ENCODE measurements at regions not wholly inside any gene's neighbourhood (a gene's known extent, or its start where the extent isn't known, plus 50 kb on each side); places are given as distances from the start of the nearest gene placed in this dataset.

GRCh38 chr16:51559901-51560300, 408.8 kb upstream of the SALL1 start:
- Histone ChIP-seq H3K27me3 (ENCODE audit: insufficient read depth, low read length) (no peaks in the 10 kb centered on the region), H3K79me2 (ENCODE audit: control insufficient read depth, insufficient read depth, low read length, unreplicated experiment) (no peaks in the 10 kb centered on the region), H3K27ac (ENCODE audit: low read depth, low read length) (no peak overlapping the region), H3K4me1 (ENCODE audit: control insufficient read depth, insufficient read depth, low read length, unreplicated experiment) (peaks cover 12% of the 10 kb centered on the region), H3K36me3 (ENCODE audit: insufficient read depth, low read length) (no peaks in the 10 kb centered on the region), H3K4me3 (ENCODE audit: low read depth, low read length) (no peak overlapping the region), H2AFZ (ENCODE audit: low read length, unreplicated experiment) (no peak overlapping the region)

- Histone ChIP-seq H3K27ac (ENCODE audit: low read depth, low read length) (peak overlapping the region; percentile 86), H2AFZ (ENCODE audit: low read length, unreplicated experiment) (peak overlapping the region; percentile 37)
Observed at GRCh38 chr16:51557670-51558069, 406.6 kb upstream of the SALL1 start.

GRCh38 chr16:51556694-51557340, 405.7 kb upstream of the SALL1 start:
- Histone ChIP-seq H2AFZ (ENCODE audit: low read length, unreplicated experiment) (peak overlapping the region; percentile 31), H3K27ac (ENCODE audit: low read depth, low read length) (peak overlapping the region; percentile 86)

More at GRCh38 chr16:51557670-51558069, 406.6 kb upstream of the SALL1 start:
- Histone ChIP-seq H3K27me3 (ENCODE audit: insufficient read depth, low read length) (no peaks in the 10 kb centered on the region), H3K36me3 (ENCODE audit: insufficient read depth, low read length) (no peaks in the 10 kb centered on the region), H3K79me2 (ENCODE audit: control insufficient read depth, insufficient read depth, low read length, unreplicated experiment) (no peaks in the 10 kb centered on the region), H3K4me3 (ENCODE audit: low read depth, low read length) (no peak overlapping the region), H3K4me1 (ENCODE audit: control insufficient read depth, insufficient read depth, low read length, unreplicated experiment) (peaks cover 12% of the 10 kb centered on the region)

GRCh38 chr16:51553910-51554309, 402.8 kb upstream of the SALL1 start:
- H3K36me3 ChIP-seq (ENCODE audit: insufficient read depth, low read length): no peaks in the 10 kb centered on the region
- no peaks in the 10 kb centered on the region for H3K79me2 ChIP-seq (ENCODE audit: control insufficient read depth, insufficient read depth, low read length, unreplicated experiment)
- H2AFZ ChIP-seq (ENCODE audit: low read length, unreplicated experiment): no peak overlapping the region
- peaks cover 18% of the 10 kb centered on the region for H3K4me1 ChIP-seq (ENCODE audit: control insufficient read depth, insufficient read depth, low read length, unreplicated experiment)
- no peaks in the 10 kb centered on the region for H3K27me3 ChIP-seq (ENCODE audit: insufficient read depth, low read length)
- H3K4me3 ChIP-seq (ENCODE audit: low read depth, low read length): no peak overlapping the region
- no peak overlapping the region for H3K27ac ChIP-seq (ENCODE audit: low read depth, low read length)

More at GRCh38 chr16:51556694-51557340, 405.7 kb upstream of the SALL1 start:
- H3K27me3 ChIP-seq (ENCODE audit: insufficient read depth, low read length): no peaks in the 10 kb centered on the region
- peak overlapping the region; percentile 46 for H3K4me3 ChIP-seq (ENCODE audit: low read depth, low read length)
- no peaks in the 10 kb centered on the region for H3K79me2 ChIP-seq (ENCODE audit: control insufficient read depth, insufficient read depth, low read length, unreplicated experiment)
- no peaks in the 10 kb centered on the region for H3K36me3 ChIP-seq (ENCODE audit: insufficient read depth, low read length)
- peaks cover 12% of the 10 kb centered on the region for H3K4me1 ChIP-seq (ENCODE audit: control insufficient read depth, insufficient read depth, low read length, unreplicated experiment)

GRCh38 chr16:51553314-51553713, 402.2 kb upstream of the SALL1 start:
- no peak overlapping the region for H3K27ac ChIP-seq (ENCODE audit: low read depth, low read length)
- peaks cover 18% of the 10 kb centered on the region for H3K4me1 ChIP-seq (ENCODE audit: control insufficient read depth, insufficient read depth, low read length, unreplicated experiment)
- no peak overlapping the region for H2AFZ ChIP-seq (ENCODE audit: low read length, unreplicated experiment)
- H3K36me3 ChIP-seq (ENCODE audit: insufficient read depth, low read length): no peaks in the 10 kb centered on the region
- no peaks in the 10 kb centered on the region for H3K27me3 ChIP-seq (ENCODE audit: insufficient read depth, low read length)
- H3K4me3 ChIP-seq (ENCODE audit: low read depth, low read length): no peak overlapping the region
- no peaks in the 10 kb centered on the region for H3K79me2 ChIP-seq (ENCODE audit: control insufficient read depth, insufficient read depth, low read length, unreplicated experiment)

- H3K27ac ChIP-seq (ENCODE audit: low read depth, low read length): no peak overlapping the region
- peaks cover 6% of the 10 kb centered on the region for H3K4me1 ChIP-seq (ENCODE audit: control insufficient read depth, insufficient read depth, low read length, unreplicated experiment)
- no peaks in the 10 kb centered on the region for H3K27me3 ChIP-seq (ENCODE audit: insufficient read depth, low read length)
- no peaks in the 10 kb centered on the region for H3K79me2 ChIP-seq (ENCODE audit: control insufficient read depth, insufficient read depth, low read length, unreplicated experiment)
- no peak overlapping the region for H2AFZ ChIP-seq (ENCODE audit: low read length, unreplicated experiment)
- H3K36me3 ChIP-seq (ENCODE audit: insufficient read depth, low read length): no peaks in the 10 kb centered on the region
- no peak overlapping the region for H3K4me3 ChIP-seq (ENCODE audit: low read depth, low read length)
Observed at GRCh38 chr16:51550800-51551347, 399.8 kb upstream of the SALL1 start.

- H3K36me3 ChIP-seq (ENCODE audit: insufficient read depth, low read length): no peaks in the 10 kb centered on the region
- H3K27ac ChIP-seq (ENCODE audit: low read depth, low read length): no peak overlapping the region
- H2AFZ ChIP-seq (ENCODE audit: low read length, unreplicated experiment): peak overlapping the region; percentile 43
- H3K27me3 ChIP-seq (ENCODE audit: insufficient read depth, low read length): no peaks in the 10 kb centered on the region
- no peaks in the 10 kb centered on the region for H3K79me2 ChIP-seq (ENCODE audit: control insufficient read depth, insufficient read depth, low read length, unreplicated experiment)
- peaks cover 6% of the 10 kb centered on the region for H3K4me1 ChIP-seq (ENCODE audit: control insufficient read depth, insufficient read depth, low read length, unreplicated experiment)
- H3K4me3 ChIP-seq (ENCODE audit: low read depth, low read length): no peak overlapping the region
Observed at GRCh38 chr16:51549836-51550235, 398.8 kb upstream of the SALL1 start.

- Histone ChIP-seq H3K36me3 (ENCODE audit: insufficient read depth, low read length) (no peaks in the 10 kb centered on the region), H3K27ac (ENCODE audit: low read depth, low read length) (no peak overlapping the region), H3K27me3 (ENCODE audit: insufficient read depth, low read length) (no peaks in the 10 kb centered on the region), H3K4me1 (ENCODE audit: control insufficient read depth, insufficient read depth, low read length, unreplicated experiment) (peaks cover 6% of the 10 kb centered on the region), H3K79me2 (ENCODE audit: control insufficient read depth, insufficient read depth, low read length, unreplicated experiment) (no peaks in the 10 kb centered on the region), H2AFZ (ENCODE audit: low read length, unreplicated experiment) (no peak overlapping the region), H3K4me3 (ENCODE audit: low read depth, low read length) (no peak overlapping the region)
Observed at GRCh38 chr16:51545951-51546350, 394.9 kb upstream of the SALL1 start.

GRCh38 chr16:51544851-51545467, 393.9 kb upstream of the SALL1 start:
- Histone ChIP-seq H3K4me3 (ENCODE audit: low read depth, low read length) (no peak overlapping the region), H3K79me2 (ENCODE audit: control insufficient read depth, insufficient read depth, low read length, unreplicated experiment) (no peaks in the 10 kb centered on the region), H3K4me1 (ENCODE audit: control insufficient read depth, insufficient read depth, low read length, unreplicated experiment) (peaks cover 10% of the 10 kb centered on the region), H2AFZ (ENCODE audit: low read length, unreplicated experiment) (no peak overlapping the region), H3K36me3 (ENCODE audit: insufficient read depth, low read length) (no peaks in the 10 kb centered on the region), H3K27ac (ENCODE audit: low read depth, low read length) (no peak overlapping the region), H3K27me3 (ENCODE audit: insufficient read depth, low read length) (no peaks in the 10 kb centered on the region)

GRCh38 chr16:51543971-51544370, 392.9 kb upstream of the SALL1 start:
- H3K27me3 ChIP-seq (ENCODE audit: insufficient read depth, low read length): no peaks in the 10 kb centered on the region
- no peak overlapping the region for H3K4me3 ChIP-seq (ENCODE audit: low read depth, low read length)
- no peaks in the 10 kb centered on the region for H3K36me3 ChIP-seq (ENCODE audit: insufficient read depth, low read length)
- H3K27ac ChIP-seq (ENCODE audit: low read depth, low read length): no peak overlapping the region
- H3K4me1 ChIP-seq (ENCODE audit: control insufficient read depth, insufficient read depth, low read length, unreplicated experiment): peaks cover 18% of the 10 kb centered on the region
- no peak overlapping the region for H2AFZ ChIP-seq (ENCODE audit: low read length, unreplicated experiment)
- H3K79me2 ChIP-seq (ENCODE audit: control insufficient read depth, insufficient read depth, low read length, unreplicated experiment): no peaks in the 10 kb centered on the region
